PC-9 (cell line): ENCODE measurements at regions not wholly inside any gene's neighbourhood (a gene's known extent, or its start where the extent isn't known, plus 50 kb on each side); places are given as distances from the start of the nearest gene placed in this dataset.

Experiments
- EZH2 ChIP-seq: fragments of 200-600 bp; sonication (generic); IDR thresholded peaks from 2 replicates; pipeline ENCODE4 v1.8.0; 2017; ENCODE audit warnings: antibody characterized with exemption, low read depth
- TF ChIP-seq, protein P1 (sequence below): fragments of 200-600 bp; sonication (generic); conservative IDR thresholded peaks from 2 replicates; pipeline ENCODE4 v1.6.1; 2017; ENCODE audit warnings: mixed run types, antibody characterized with exemption, mild to moderate bottlenecking, moderate library complexity

DNA sequence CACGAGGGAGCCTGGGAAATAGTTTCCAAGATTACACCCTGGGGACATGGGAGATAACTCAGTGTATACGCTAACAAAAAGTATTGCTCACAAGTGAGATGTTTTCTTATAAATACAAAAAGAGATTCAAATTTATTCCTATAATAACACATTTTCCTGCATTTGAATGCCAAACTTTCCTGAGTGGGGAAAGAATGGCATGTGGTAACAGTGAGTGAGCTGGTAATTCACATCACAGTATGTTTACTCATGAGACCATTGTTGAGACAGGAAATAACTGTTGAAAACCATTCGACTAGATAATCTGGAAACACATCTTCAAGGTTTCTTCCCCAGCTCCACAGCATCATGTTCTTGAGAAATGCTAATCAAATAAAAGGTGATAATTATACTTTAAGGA is 109.1 kb downstream of the TASL start:
- TF ChIP-seq EZH2, result no peak
- TF ChIP-seq, protein P1, sequence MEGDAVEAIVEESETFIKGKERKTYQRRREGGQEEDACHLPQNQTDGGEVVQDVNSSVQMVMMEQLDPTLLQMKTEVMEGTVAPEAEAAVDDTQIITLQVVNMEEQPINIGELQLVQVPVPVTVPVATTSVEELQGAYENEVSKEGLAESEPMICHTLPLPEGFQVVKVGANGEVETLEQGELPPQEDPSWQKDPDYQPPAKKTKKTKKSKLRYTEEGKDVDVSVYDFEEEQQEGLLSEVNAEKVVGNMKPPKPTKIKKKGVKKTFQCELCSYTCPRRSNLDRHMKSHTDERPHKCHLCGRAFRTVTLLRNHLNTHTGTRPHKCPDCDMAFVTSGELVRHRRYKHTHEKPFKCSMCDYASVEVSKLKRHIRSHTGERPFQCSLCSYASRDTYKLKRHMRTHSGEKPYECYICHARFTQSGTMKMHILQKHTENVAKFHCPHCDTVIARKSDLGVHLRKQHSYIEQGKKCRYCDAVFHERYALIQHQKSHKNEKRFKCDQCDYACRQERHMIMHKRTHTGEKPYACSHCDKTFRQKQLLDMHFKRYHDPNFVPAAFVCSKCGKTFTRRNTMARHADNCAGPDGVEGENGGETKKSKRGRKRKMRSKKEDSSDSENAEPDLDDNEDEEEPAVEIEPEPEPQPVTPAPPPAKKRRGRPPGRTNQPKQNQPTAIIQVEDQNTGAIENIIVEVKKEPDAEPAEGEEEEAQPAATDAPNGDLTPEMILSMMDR, result no peak
